C4-2B (cell line): ENCODE measurements at regions not wholly inside any gene's neighbourhood (a gene's known extent, or its start where the extent isn't known, plus 50 kb on each side); places are given as distances from the start of the nearest gene placed in this dataset.

Experiments used
- CTCF ChIP-seq: fragments of 450-650 bp; conservative IDR thresholded peaks from 2 replicates; pipeline ENCODE4 v1.5.1; 2017; ENCODE audit warnings: mild to moderate bottlenecking
- ZFX ChIP-seq: fragments of 450-650 bp; IDR thresholded peaks from 2 replicates; pipeline ENCODE4 v1.6.1; 2017

DNA sequence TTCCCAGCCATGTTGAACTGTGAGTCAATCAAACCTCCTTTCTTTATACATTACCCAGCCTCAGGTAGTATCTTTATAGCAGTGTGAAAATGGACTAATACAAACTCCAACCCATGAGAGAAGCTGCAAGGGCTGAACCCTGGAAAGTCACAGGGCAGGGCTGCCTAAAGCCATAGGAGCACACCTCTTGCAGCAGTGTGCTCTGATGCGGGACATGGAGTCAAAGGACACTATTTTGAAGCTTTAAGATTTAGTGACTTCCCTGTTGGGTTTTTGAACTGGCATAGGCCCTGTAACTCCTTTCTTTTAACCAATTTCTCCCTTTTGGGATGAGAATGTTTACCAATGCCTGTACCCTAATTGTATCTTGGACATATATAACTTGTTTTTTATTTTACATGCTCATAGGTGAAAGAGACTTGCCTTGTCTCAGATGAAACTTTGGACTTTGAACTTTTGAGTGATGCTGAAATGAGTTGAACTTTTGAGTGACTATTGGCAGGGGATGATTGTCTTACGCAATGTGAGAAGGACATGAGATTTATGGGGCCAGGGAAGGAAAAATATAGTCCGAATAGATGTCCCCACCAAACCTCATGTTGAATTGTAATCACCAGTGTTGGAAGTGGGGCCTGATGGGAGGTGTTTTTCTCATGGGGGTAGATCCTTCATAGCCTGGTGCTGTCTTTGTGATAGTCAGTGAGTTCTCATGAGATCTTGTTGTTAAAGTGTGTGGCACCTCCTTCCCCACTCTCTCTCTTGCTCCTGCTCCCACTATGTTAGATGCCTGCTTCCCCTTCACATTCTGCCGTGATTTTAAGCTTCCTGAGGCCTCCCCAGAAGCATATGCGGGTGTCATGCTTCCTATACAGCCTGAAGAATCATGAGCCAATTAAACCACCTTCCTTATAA is 159.5 kb upstream of the SPEF2 start:
- TF ChIP-seq CTCF: no peak
- TF ChIP-seq ZFX: no peak
